ENCODE measurements at regions not wholly inside any gene's neighbourhood (a gene's known extent, or its start where the extent isn't known, plus 50 kb on each side); places are given as distances from the start of the nearest gene placed in this dataset.

- TF ChIP-seq POLR2A (IDR thresholded peaks at IDR 0.05; ENCODE audit: low read depth, low read length) (no peak), CEBPB (IDR thresholded peaks at IDR 0.05; ENCODE audit: low read depth, low read length) (no peak), MAFK (IDR thresholded peaks at IDR 0.05; ENCODE audit: low read depth, low read length) (no peak), CTCF (conservative IDR thresholded peaks at IDR 0.05; ENCODE audit: low read depth, low read length) (no peak), FOS (IDR thresholded peaks at IDR 0.05; ENCODE audit: low read depth, low read length) (no peak), MXI1 (IDR thresholded peaks at IDR 0.05; ENCODE audit: borderline replicate concordance, low read depth, low read length) (no peak), RAD21 (IDR thresholded peaks at IDR 0.05; ENCODE audit: low read length) (no peak), NFE2L2 (IDR thresholded peaks at IDR 0.05; ENCODE audit: low read depth, low read length) (no peak), RCOR1 (IDR thresholded peaks at IDR 0.05; ENCODE audit: insufficient replicate concordance, low read length) (no peak)
These were observed 167.1 kb downstream of the PRL start for GRCh38 chr6:22129751-22130150.
